ENCODE measurements at regions not wholly inside any gene's neighbourhood (a gene's known extent, or its start where the extent isn't known, plus 50 kb on each side); places are given as distances from the start of the nearest gene placed in this dataset.

GRCh38 chr18:73656691-73657090, 490.9 kb downstream of the FBXO15 start:
- no peak overlapping the region for H3K27ac ChIP-seq
- H3K9me3 ChIP-seq (ENCODE audit: low read depth), result no peaks in the 10 kb centered on the region
- no peak for DNase-seq (ENCODE audit: low spot score)
- no peaks in the 10 kb centered on the region for H3K79me2 ChIP-seq
- H3K27me3 ChIP-seq, result no peaks in the 10 kb centered on the region
- H3K4me2 ChIP-seq, result no peak overlapping the region
- no peaks in the 10 kb centered on the region for H3K4me1 ChIP-seq (ENCODE audit: insufficient read depth)
- no peak overlapping the region for H2AFZ ChIP-seq
- no peaks in the 10 kb centered on the region for H3K36me3 ChIP-seq (replicated peaks; ENCODE audit: insufficient read depth, low read depth)
- TF ChIP-seq EZH2 (IDR thresholded peaks at IDR 0.05; ENCODE audit: borderline replicate concordance) (no peak), EZH2phosphoT487 (IDR thresholded peaks at IDR 0.05; ENCODE audit: low read depth, severe bottlenecking, unreplicated experiment) (no peak), CTCF (IDR thresholded peaks at IDR 0.05; ENCODE audit: poor library complexity) (no peak)
- no peaks in the 10 kb centered on the region for H3K9me2 ChIP-seq (replicated peaks; ENCODE audit: insufficient read depth)
- no peaks in the 10 kb centered on the region for H4K20me1 ChIP-seq (ENCODE audit: insufficient read depth, poor library complexity, severe bottlenecking)
- no peak overlapping the region for H3K4me3 ChIP-seq

- H3K4me1 ChIP-seq (ENCODE audit: insufficient read depth), result no peaks in the 10 kb centered on the region
- no peak overlapping the region for H3K4me3 ChIP-seq
- H4K20me1 ChIP-seq (ENCODE audit: insufficient read depth, poor library complexity, severe bottlenecking), result no peaks in the 10 kb centered on the region
- no peak overlapping the region for H2AFZ ChIP-seq
- DNase-seq (ENCODE audit: low spot score), result no peak
- H3K9me3 ChIP-seq (ENCODE audit: low read depth), result no peaks in the 10 kb centered on the region
- 88% methylated on average over 4 of the region's 4 CpGs for WGBS (ENCODE audit: low lambda C conversion rate, missing lambda C conversion rate)
- H3K36me3 ChIP-seq (replicated peaks; ENCODE audit: insufficient read depth, low read depth), result no peaks in the 10 kb centered on the region
- H3K27ac ChIP-seq, result no peak overlapping the region
- no peaks in the 10 kb centered on the region for H3K9me2 ChIP-seq (replicated peaks; ENCODE audit: insufficient read depth)
- TF ChIP-seq CTCF (IDR thresholded peaks at IDR 0.05; ENCODE audit: poor library complexity), result no peak
- H3K4me2 ChIP-seq, result no peak overlapping the region
- H3K79me2 ChIP-seq, result no peaks in the 10 kb centered on the region
- no peaks in the 10 kb centered on the region for H3K27me3 ChIP-seq
Measured at GRCh38 chr18:73653827-73654226, 493.8 kb downstream of the FBXO15 start.

- H3K9me2 ChIP-seq (replicated peaks; ENCODE audit: insufficient read depth), result no peaks in the 10 kb centered on the region
- H3K27me3 ChIP-seq, result no peaks in the 10 kb centered on the region
- H3K4me2 ChIP-seq, result no peak overlapping the region
- no peak for TF ChIP-seq EZH2phosphoT487 (IDR thresholded peaks at IDR 0.05; ENCODE audit: low read depth, severe bottlenecking, unreplicated experiment)
- TF ChIP-seq EZH2 (IDR thresholded peaks at IDR 0.05; ENCODE audit: borderline replicate concordance), result no peak
- no peak for TF ChIP-seq CTCF (IDR thresholded peaks at IDR 0.05; ENCODE audit: poor library complexity)
- no peaks in the 10 kb centered on the region for H3K9me3 ChIP-seq (ENCODE audit: low read depth)
- 96% methylated on average over 3 of the region's 3 CpGs for WGBS (ENCODE audit: low lambda C conversion rate, missing lambda C conversion rate)
- no peak overlapping the region for H3K4me3 ChIP-seq
- H3K79me2 ChIP-seq, result no peaks in the 10 kb centered on the region
- no peak overlapping the region for H3K27ac ChIP-seq
- no peak overlapping the region for H2AFZ ChIP-seq
- H3K4me1 ChIP-seq (ENCODE audit: insufficient read depth), result no peaks in the 10 kb centered on the region
- no peaks in the 10 kb centered on the region for H3K36me3 ChIP-seq (replicated peaks; ENCODE audit: insufficient read depth, low read depth)
- H4K20me1 ChIP-seq (ENCODE audit: insufficient read depth, poor library complexity, severe bottlenecking), result no peaks in the 10 kb centered on the region
- no peak for DNase-seq (ENCODE audit: low spot score)
Measured at GRCh38 chr18:73653251-73653650, 494.4 kb downstream of the FBXO15 start.

- H3K4me1 ChIP-seq (ENCODE audit: insufficient read depth), result no peaks in the 10 kb centered on the region
- TF ChIP-seq EZH2phosphoT487 (IDR thresholded peaks at IDR 0.05; ENCODE audit: low read depth, severe bottlenecking, unreplicated experiment) (no peak), CTCF (IDR thresholded peaks at IDR 0.05; ENCODE audit: poor library complexity) (no peak)
Measured at GRCh38 chr18:73647391-73647790, 500.2 kb downstream of the FBXO15 start.

More at GRCh38 chr18:73647391-73647790, 500.2 kb downstream of the FBXO15 start:
- no peaks in the 10 kb centered on the region for H3K27me3 ChIP-seq
- no peak overlapping the region for H2AFZ ChIP-seq
- H3K27ac ChIP-seq, result no peak overlapping the region
- H3K9me3 ChIP-seq (ENCODE audit: low read depth), result no peaks in the 10 kb centered on the region
- no peak for DNase-seq (ENCODE audit: low spot score)
- H3K4me2 ChIP-seq, result no peak overlapping the region
- no peaks in the 10 kb centered on the region for H3K36me3 ChIP-seq (replicated peaks; ENCODE audit: insufficient read depth, low read depth)
- no peaks in the 10 kb centered on the region for H3K9me2 ChIP-seq (replicated peaks; ENCODE audit: insufficient read depth)
- no peaks in the 10 kb centered on the region for H4K20me1 ChIP-seq (ENCODE audit: insufficient read depth, poor library complexity, severe bottlenecking)
- no peaks in the 10 kb centered on the region for H3K79me2 ChIP-seq
- 85% methylated on average over 5 of the region's 5 CpGs for WGBS (ENCODE audit: low lambda C conversion rate, missing lambda C conversion rate)
- H3K4me3 ChIP-seq, result no peak overlapping the region

Measured in hepatocyte (in vitro differentiated cells).